Activated T-helper 17 cell treated with anti-CD3 and anti-CD28 coated beads, Interleukin-2, amount 50 U/mL, for 72 hours (primary cell): ENCODE measurements at regions not wholly inside any gene's neighbourhood (a gene's known extent, or its start where the extent isn't known, plus 50 kb on each side); places are given as distances from the start of the nearest gene placed in this dataset.

ENCODE experiments used
- ATAC-seq: fragments of 150-1000 bp; cut with Tn5 transposase; replicated peaks from 2 replicates; pipeline ENCODE4 v1.10.0; 2021; ENCODE audit warnings: mild to moderate bottlenecking, moderate library complexity
- H3K27ac Mint-ChIP-seq: one replicate; pipeline ENCODE4 v1.8.0; 2022; ENCODE audit warnings: mixed read lengths
- H3K27me3 Mint-ChIP-seq: one replicate; pipeline ENCODE4 v1.8.0; 2022; ENCODE audit warnings: mixed read lengths
- H3K36me3 Mint-ChIP-seq: one replicate; pipeline ENCODE4 v1.8.0; 2022; ENCODE audit warnings: low read depth, mild to moderate bottlenecking, mixed read lengths
- H3K4me1 Mint-ChIP-seq: one replicate; pipeline ENCODE4 v1.8.0; 2022; ENCODE audit warnings: mixed read lengths
- H3K4me3 Mint-ChIP-seq: one replicate; pipeline ENCODE4 v1.8.0; 2022; ENCODE audit warnings: mild to moderate bottlenecking, mixed read lengths
- H3K9me3 Mint-ChIP-seq: one replicate; pipeline ENCODE4 v1.8.0; 2022; ENCODE audit warnings: mixed read lengths

GRCh38 chr16:52293204-52293603 lies 253.7 kb downstream of the TOX3 start:
- Mint-ChIP-seq H3K27ac (no peak overlapping the region), H3K27me3 (no peaks in the 10 kb centered on the region), H3K9me3 (peaks cover 7% of the 10 kb centered on the region), H3K4me1 (no peaks in the 10 kb centered on the region), H3K4me3 (no peak overlapping the region), H3K36me3 (no peaks in the 10 kb centered on the region)
- ATAC-seq: no peak

DNA sequence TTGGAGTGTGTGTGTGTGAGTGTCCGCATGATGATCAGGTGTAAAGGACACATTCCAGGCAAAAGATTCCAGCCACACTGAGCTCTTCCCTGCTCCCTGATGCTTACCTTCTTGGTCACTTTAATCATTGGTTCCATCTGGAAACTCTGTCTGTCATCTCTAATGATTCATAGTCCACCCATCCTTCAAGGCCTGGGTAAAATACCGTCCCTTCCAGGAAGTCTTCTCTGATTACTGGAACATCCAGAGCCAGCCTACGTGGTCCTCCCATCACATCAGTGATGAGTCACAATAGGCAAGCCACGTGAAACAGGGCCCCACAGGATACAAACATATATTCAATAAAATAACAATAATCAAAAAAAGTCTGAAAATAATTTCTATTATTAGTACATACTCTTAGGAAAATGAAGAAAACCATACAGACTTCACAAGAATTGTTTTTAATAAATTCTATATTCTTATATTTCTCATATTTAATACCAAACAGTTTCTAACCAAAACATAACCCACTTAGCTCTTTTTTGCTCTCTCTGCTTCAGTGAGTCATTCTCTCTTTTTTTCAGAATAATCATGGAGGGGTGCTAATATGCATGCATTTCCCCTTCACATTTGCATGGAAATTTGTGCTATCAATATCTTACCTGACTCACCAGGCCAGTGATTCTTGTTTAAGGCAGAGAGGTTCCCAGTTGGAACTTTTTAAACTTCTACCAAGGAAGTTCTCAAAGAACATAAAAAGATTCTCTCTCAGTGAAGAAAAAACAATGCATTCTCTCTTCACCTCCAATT lies 263.2 kb downstream of the TOX3 start:
- Mint-ChIP-seq H3K27ac (no peak overlapping the region), H3K9me3 (peaks cover 5% of the 10 kb centered on the region), H3K36me3 (no peaks in the 10 kb centered on the region), H3K4me3 (no peak overlapping the region), H3K27me3 (no peaks in the 10 kb centered on the region), H3K4me1 (no peaks in the 10 kb centered on the region)
- ATAC-seq: no peak

GRCh38 chr16:52283018-52283417 lies 263.9 kb downstream of the TOX3 start:
- Mint-ChIP-seq H3K27ac (no peak overlapping the region), H3K4me3 (no peak overlapping the region), H3K9me3 (peaks cover 5% of the 10 kb centered on the region), H3K4me1 (no peaks in the 10 kb centered on the region), H3K36me3 (no peaks in the 10 kb centered on the region), H3K27me3 (no peaks in the 10 kb centered on the region)
- ATAC-seq: no peak

DNA sequence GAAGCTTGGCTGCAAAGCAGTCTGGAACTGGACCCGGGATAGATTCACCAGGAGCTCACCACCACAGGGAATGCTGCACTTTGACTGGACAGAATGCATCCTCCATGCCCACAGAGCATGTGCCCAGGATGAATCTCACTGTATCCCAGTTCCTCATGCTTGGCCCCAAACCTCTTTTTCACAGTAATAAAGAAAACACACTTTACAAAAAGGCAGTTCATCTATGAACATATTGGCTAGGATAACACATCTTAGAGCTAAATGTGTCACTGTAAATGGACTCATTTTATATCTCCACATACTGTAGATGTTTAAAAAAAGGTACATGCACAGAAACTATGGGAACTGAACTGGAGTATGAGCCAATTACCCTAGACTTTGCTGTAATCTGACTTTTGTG lies 266.9 kb downstream of the TOX3 start:
- no peak for ATAC-seq
- Mint-ChIP-seq H3K27me3 (no peaks in the 10 kb centered on the region), H3K4me3 (no peak overlapping the region), H3K9me3 (peaks cover 5% of the 10 kb centered on the region), H3K4me1 (no peaks in the 10 kb centered on the region), H3K27ac (no peak overlapping the region), H3K36me3 (no peaks in the 10 kb centered on the region)

DNA sequence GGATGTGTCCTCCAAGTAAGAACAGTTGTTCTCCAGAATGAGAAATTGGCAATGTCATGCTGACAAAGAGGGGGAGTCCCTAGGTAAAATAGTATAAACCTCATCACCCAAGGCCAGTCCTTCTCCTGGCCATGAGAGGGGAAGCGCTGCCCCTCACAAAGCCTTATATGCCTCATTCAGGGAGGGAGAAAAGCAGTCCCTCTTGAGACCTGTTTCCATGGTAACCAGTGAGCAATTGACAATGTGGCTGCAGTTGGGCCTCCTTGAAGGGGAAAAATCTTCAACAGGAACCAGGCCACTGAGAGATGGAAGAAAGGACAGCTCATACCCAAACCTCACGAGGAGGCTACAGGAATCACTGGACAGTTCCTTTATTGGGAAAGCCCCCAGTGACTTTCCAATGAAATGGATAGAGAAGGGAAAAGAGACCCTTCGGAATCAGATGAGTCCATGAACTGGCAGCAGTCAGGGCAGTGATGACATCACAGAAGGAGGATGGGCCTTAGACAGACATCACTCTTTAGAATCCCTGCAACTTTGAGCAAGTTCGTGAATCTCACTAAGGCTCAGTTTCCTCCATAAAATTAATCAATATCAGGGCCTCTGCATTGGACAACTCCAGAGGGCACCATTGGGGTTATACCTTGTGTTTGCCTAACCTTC lies 275.7 kb downstream of the TOX3 start:
- Mint-ChIP-seq H3K36me3 (no peaks in the 10 kb centered on the region), H3K9me3 (peaks cover 7% of the 10 kb centered on the region), H3K27ac (no peak overlapping the region), H3K27me3 (no peaks in the 10 kb centered on the region), H3K4me1 (no peaks in the 10 kb centered on the region), H3K4me3 (no peak overlapping the region)
- ATAC-seq: no peak

DNA sequence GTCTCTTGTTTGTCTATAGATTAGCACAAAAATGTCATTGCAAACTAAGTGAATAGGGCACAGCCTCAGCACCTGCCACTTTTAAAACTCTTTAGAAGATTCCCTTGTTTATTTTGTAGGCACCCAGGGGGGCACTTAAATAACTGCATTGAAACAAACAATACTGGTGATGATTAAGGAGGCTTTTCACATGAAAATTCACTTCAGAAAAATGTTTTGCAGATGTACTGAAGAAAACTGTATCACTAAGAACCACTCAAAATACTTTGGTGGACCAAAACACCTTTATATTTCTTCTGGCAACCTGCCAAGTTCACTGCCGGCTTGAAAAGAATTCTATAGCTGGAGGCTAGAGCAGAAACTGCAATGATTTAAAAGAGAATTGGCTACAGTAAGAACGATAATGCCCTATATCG lies 281.5 kb downstream of the TOX3 start:
- Mint-ChIP-seq H3K4me3 (no peak overlapping the region), H3K27me3 (no peaks in the 10 kb centered on the region), H3K4me1 (no peaks in the 10 kb centered on the region), H3K9me3 (peaks cover 8% of the 10 kb centered on the region), H3K36me3 (no peaks in the 10 kb centered on the region), H3K27ac (no peak overlapping the region)
- ATAC-seq: no peak

- H3K4me1 Mint-ChIP-seq: no peaks in the 10 kb centered on the region
- H3K4me3 Mint-ChIP-seq: no peak overlapping the region
These were observed 289.4 kb downstream of the TOX3 start for GRCh38 chr16:52257534-52257933.

DNA sequence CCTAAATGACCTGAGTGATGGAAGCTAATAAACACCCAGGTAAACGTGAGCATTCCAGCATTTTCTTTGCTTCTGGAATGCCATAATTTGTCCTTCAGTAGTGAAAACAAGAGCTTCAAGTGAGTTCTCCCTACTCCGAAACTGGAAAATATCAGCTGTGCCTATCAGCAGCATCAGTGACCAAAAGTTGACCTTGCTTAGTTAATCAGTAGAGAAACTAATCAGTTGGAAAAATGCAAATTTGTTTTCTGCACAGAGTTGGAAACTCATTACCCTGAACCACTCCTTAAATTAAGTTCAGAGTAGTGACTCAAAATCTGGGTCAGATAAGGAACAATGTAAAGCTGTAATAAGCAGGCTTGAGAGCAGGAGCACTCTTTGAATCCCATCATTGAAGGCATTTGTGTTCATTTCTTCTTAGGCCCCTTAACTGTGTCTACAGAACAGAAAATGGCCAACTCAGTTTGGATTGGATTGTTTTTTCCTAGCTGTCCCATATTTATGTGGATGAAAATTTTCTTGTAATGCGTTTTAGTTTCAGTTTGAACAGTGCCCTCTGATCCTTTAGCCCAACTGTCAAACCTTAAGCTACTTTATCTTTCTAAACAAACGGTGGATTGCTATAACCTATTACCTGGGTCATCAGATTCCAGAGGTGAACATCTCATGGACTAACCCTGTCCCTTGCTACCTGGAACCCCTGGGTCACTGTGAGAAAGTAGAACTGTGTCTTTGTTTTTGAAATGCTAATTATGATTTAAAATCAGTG lies 290.4 kb downstream of the TOX3 start:
- no peak for ATAC-seq
- H3K27me3 Mint-ChIP-seq: no peaks in the 10 kb centered on the region
- no peaks in the 10 kb centered on the region for H3K4me1 Mint-ChIP-seq

More at GRCh38 chr16:52257534-52257933, 289.4 kb downstream of the TOX3 start:
- H3K27ac Mint-ChIP-seq: no peak overlapping the region
- no peaks in the 10 kb centered on the region for H3K27me3 Mint-ChIP-seq
- ATAC-seq: no peak
- H3K36me3 Mint-ChIP-seq: no peaks in the 10 kb centered on the region
- H3K9me3 Mint-ChIP-seq: peaks cover 4% of the 10 kb centered on the region

DNA sequence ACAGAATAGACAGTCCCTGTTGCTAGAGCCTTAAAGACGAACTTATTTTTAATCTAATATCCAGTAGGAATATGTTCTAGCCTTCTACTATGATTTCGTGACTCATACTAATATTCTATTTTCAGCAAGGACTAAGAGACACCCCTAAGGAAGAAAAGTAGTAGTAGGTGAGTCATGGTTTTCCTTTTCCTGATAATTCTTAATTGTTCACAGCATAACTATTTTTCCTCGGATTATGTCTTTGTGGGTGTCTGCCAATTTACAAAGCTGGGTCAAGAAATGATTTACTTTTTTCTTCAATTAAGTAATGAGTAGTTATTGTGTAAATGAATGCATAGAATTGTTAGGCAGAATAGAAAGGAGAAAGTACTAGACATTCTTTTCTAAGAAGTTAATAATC lies 292.2 kb downstream of the TOX3 start:
- ATAC-seq: no peak
- H3K27me3 Mint-ChIP-seq: no peaks in the 10 kb centered on the region
- no peak overlapping the region for H3K27ac Mint-ChIP-seq
- no peaks in the 10 kb centered on the region for H3K9me3 Mint-ChIP-seq
- no peaks in the 10 kb centered on the region for H3K4me1 Mint-ChIP-seq
- H3K4me3 Mint-ChIP-seq: no peak overlapping the region
- H3K36me3 Mint-ChIP-seq: no peaks in the 10 kb centered on the region

More for the DNA sequence above, 290.4 kb downstream of the TOX3 start:
- Mint-ChIP-seq H3K27ac (no peak overlapping the region), H3K4me3 (no peak overlapping the region), H3K36me3 (no peaks in the 10 kb centered on the region), H3K9me3 (no peaks in the 10 kb centered on the region)

GRCh38 chr16:52252680-52253079 lies 294.3 kb downstream of the TOX3 start:
- Mint-ChIP-seq H3K27me3 (no peaks in the 10 kb centered on the region), H3K4me3 (no peak overlapping the region), H3K27ac (no peak overlapping the region), H3K36me3 (no peaks in the 10 kb centered on the region), H3K9me3 (peaks cover 9% of the 10 kb centered on the region), H3K4me1 (no peaks in the 10 kb centered on the region)
- no peak for ATAC-seq

DNA sequence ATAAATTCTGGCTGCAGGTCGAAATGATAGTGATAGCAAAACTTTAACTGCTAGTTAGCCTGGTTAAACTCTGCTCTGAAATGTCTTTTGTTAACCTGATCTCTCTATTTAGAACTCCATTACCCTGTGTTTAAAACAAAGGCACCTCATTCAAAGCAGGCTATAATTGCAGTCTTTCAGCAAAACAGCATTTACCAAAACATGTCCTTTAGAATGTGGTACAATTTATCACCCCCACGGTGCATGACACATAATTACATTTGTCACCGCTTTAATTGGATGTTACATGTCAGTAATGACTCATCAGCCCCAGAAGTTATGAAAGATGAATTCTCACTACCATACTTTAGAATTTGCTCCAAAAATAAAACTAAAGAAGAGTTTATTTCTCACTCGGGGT lies 295.4 kb downstream of the TOX3 start:
- peaks cover 10% of the 10 kb centered on the region for H3K9me3 Mint-ChIP-seq
- no peak overlapping the region for H3K4me3 Mint-ChIP-seq

GRCh38 chr16:52247737-52248136 lies 299.2 kb downstream of the TOX3 start:
- H3K27me3 Mint-ChIP-seq: no peaks in the 10 kb centered on the region
- H3K36me3 Mint-ChIP-seq: no peaks in the 10 kb centered on the region
- H3K9me3 Mint-ChIP-seq: peaks cover 10% of the 10 kb centered on the region
- no peak for ATAC-seq
- no peak overlapping the region for H3K4me3 Mint-ChIP-seq
- no peak overlapping the region for H3K27ac Mint-ChIP-seq
- no peaks in the 10 kb centered on the region for H3K4me1 Mint-ChIP-seq

More for the DNA sequence above, 295.4 kb downstream of the TOX3 start:
- Mint-ChIP-seq H3K4me1 (no peaks in the 10 kb centered on the region), H3K27me3 (no peaks in the 10 kb centered on the region), H3K27ac (no peak overlapping the region), H3K36me3 (no peaks in the 10 kb centered on the region)
- no peak for ATAC-seq

DNA sequence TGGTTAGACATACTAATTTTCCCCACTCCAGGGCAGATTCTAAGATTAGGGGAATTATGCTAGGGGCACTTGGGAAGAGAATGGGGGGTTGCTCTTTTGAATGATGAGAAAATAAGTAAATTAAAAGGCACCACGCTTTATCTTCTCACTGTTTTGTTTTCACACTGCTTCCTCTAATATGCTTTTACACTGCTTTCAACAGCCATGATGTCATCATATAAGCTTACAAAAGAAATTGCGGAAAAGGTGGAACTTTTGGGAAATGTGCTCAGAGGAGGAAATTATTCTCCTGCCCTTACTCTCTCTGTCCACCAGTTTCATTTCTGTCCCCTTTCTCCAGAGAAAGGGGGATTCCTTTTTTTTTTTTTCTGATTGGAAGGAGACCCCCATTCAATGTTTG lies 308.2 kb downstream of the TOX3 start:
- Mint-ChIP-seq H3K4me1 (no peaks in the 10 kb centered on the region), H3K36me3 (no peaks in the 10 kb centered on the region), H3K27me3 (no peaks in the 10 kb centered on the region), H3K27ac (no peak overlapping the region), H3K4me3 (no peak overlapping the region), H3K9me3 (no peaks in the 10 kb centered on the region)
- ATAC-seq: no peak

GRCh38 chr16:52237823-52238222 lies 309.1 kb downstream of the TOX3 start:
- Mint-ChIP-seq H3K4me3 (no peak overlapping the region), H3K27me3 (no peaks in the 10 kb centered on the region), H3K27ac (no peak overlapping the region), H3K9me3 (no peaks in the 10 kb centered on the region), H3K4me1 (no peaks in the 10 kb centered on the region), H3K36me3 (no peaks in the 10 kb centered on the region)
- ATAC-seq: no peak

- no peaks in the 10 kb centered on the region for H3K27me3 Mint-ChIP-seq
- no peaks in the 10 kb centered on the region for H3K36me3 Mint-ChIP-seq
- ATAC-seq: no peak
- no peaks in the 10 kb centered on the region for H3K9me3 Mint-ChIP-seq
- no peaks in the 10 kb centered on the region for H3K4me1 Mint-ChIP-seq
- H3K4me3 Mint-ChIP-seq: no peak overlapping the region
- H3K27ac Mint-ChIP-seq: no peak overlapping the region
These were observed 311.8 kb downstream of the TOX3 start for GRCh38 chr16:52235186-52235585.
